Duodenal mucosa (tissue), 2 donors: ENCODE measurements at regions not wholly inside any gene's neighbourhood (a gene's known extent, or its start where the extent isn't known, plus 50 kb on each side); places are given as distances from the start of the nearest gene placed in this dataset.
"Not testable (repeated sequence)": the region's sequence is repeated elsewhere in the genome, so short reads cannot be mapped to it uniquely, and the experiment has no call there.

Experiments
- H3K27ac ChIP-seq: one replicate; pipeline ENCODE4 v1.7.0; 2013; ENCODE audit warnings: low read depth, low read length
- H3K27me3 ChIP-seq, 2 donors: one replicate each; pipeline ENCODE4 v1.7.0; 2013; ENCODE audit warnings: low read length in 2 of 2, control low read depth in 1 of 2; ENCODE audit not compliant: insufficient read depth in 2 of 2, control insufficient read depth in 1 of 2
- H3K36me3 ChIP-seq, 2 donors: one replicate each; pipeline ENCODE4 v1.7.0; 2013; ENCODE audit warnings: low read length in 2 of 2, control low read depth in 1 of 2; ENCODE audit not compliant: insufficient read depth in 2 of 2, control insufficient read depth in 1 of 2
- H3K4me1 ChIP-seq, 2 donors: one replicate each; pipeline ENCODE4 v1.7.0; 2013; ENCODE audit warnings: low read length in 2 of 2, control low read depth in 1 of 2; ENCODE audit not compliant: insufficient read depth in 2 of 2, control insufficient read depth in 1 of 2
- H3K4me3 ChIP-seq, 2 donors: one replicate each; pipeline ENCODE4 v1.7.0; 2013; ENCODE audit warnings: low read length in 2 of 2, low read depth in 1 of 2
- H3K9ac ChIP-seq, 2 donors: one replicate each; pipeline ENCODE4 v1.7.0; 2013; ENCODE audit warnings: low read length in 2 of 2, low read depth in 1 of 2
- H3K9me3 ChIP-seq, 2 donors: one replicate each; pipeline ENCODE4 v1.7.0; 2013; ENCODE audit warnings: low read length in 2 of 2, control low read depth in 1 of 2; ENCODE audit not compliant: control insufficient read depth in 1 of 2

DNA sequence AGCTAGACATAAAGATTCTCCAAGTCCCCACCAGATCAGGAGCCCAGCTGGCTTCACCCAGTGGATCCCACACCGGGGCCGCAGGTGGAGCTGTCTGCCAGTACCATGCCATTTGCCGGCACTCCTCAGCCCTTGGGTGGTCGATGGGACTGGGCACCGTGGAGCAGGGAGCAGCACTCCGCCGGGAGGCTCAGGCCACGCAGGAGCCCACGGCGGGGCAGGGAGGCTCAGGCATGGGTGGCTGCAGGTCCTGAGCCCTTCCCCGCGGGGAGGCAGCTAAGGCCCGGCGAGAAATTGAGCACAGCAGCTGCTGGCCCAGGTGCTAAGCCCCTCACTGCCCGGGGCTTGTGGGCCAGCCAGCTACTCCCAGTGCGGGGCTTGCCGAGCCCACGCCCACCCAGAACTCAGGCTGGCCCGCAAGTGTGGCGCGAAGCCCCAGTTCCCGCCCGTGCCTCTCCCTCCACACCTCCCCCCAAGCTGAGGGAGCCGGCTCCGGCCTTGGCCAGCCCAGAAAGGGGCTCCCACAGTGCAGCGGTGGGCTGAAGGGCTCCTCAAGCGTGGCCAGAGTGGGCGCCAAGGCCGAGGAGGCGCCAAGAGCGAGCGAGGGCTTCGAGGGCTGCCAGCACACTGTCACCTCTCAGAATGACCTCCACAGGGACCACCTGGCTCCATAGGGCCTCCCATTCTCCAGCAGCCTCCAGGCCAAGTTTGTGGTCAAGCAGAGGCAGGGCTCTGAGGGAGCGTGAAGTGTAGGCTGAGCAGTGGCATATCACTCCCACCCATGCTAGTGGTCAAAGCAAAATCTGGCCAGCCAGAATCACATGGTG is 93.5 kb downstream of the PLXNA1 start:
- H3K4me1 ChIP-seq, H3K4me3 ChIP-seq: not testable (repeated sequence)

DNA sequence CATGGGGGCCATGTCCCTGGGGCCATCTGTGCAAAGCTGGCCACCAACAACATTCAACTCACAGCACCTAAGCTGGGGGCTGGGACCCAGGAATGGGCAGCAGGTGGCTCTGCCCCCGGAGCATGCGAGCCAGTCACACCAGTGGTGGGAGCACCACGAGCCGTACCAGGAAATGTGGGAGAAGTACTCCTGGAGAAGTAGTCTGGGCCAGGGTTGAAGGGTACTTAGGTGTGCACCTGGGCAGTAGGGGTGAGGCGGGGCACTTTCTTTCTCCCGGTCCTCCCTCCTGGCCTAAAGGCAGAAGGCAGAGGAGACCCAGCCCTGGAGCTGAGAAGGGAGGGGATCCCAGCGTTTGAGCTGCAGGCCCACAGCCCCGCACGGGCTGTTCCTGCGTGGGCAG is 94.2 kb downstream of the PLXNA1 start:
- Histone ChIP-seq H3K9me3 (no peaks in the 10 kb centered on the region), H3K9ac (no peak overlapping the region), H3K4me3 (no peak overlapping the region), H3K27ac (no peak overlapping the region), H3K27me3 (peaks cover 0 to 3% of the 10 kb centered on the region in 2 donors), H3K36me3 (no peaks in the 10 kb centered on the region), H3K4me1 (no peaks in the 10 kb centered on the region)

More for the DNA sequence above, 93.5 kb downstream of the PLXNA1 start:
- H3K9ac ChIP-seq, H3K27me3 ChIP-seq, H3K9me3 ChIP-seq, H3K36me3 ChIP-seq, H3K27ac ChIP-seq: not testable (repeated sequence)

DNA sequence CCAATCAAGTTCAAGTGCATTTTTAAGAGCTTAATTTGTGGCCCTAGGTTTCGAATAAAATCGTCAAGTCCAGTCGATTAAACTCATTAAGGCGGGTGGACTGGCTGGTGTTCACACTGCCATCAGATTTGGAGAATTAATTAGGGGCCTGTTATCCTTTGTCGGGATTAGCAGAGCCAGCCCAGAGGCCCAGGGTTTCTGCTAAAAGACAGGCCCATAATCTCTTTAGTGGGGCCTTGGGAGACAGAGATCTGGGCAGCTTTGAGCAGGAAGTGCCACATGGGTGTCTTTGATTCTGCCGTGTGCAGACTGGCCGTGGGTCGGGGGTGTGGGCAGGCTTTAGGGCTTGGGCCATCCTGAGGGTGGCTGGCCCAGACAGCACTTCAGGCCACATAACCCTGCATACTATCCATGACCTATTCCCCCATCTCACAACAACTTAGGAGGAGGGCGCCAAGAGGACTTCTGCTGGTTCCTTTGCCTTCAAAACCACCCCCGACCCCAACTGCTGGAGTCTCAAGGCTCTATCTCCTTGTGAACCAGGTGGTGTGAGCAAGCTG is 94.7 kb downstream of the PLXNA1 start:
- no peak overlapping the region for H3K27ac ChIP-seq
- H3K36me3 ChIP-seq, result no peaks in the 10 kb centered on the region
- H3K4me1 ChIP-seq, result no peaks in the 10 kb centered on the region
- H3K9me3 ChIP-seq, result no peaks in the 10 kb centered on the region
- H3K9ac ChIP-seq, result no peak overlapping the region
- H3K27me3 ChIP-seq, result peaks cover 0 to 3% of the 10 kb centered on the region in 2 donors
- no peak overlapping the region for H3K4me3 ChIP-seq

DNA sequence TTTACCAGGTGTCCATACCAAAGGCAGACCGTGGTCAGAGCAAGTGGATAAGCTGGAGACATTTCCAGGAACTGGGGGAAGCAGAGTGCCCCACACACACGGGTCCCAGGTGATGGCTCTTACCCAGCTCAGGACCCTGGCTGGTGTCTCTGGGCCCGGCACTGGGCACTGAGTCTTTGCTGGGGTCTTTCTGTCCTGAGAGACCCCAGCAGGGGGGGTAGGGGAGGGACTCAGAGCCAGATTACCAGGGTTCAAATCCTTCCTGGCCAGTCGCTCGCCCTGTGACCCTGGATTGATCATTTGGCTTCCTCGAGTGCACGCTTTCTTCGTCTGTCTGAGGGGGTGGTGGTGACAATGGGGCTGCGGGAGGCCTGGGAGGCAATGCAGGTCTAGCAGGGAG is 95.7 kb downstream of the PLXNA1 start:
- no peak overlapping the region for H3K4me3 ChIP-seq
- no peaks in the 10 kb centered on the region for H3K9me3 ChIP-seq
- H3K4me1 ChIP-seq, result no peaks in the 10 kb centered on the region
- no peaks in the 10 kb centered on the region for H3K36me3 ChIP-seq
- no peak overlapping the region for H3K27ac ChIP-seq
- H3K27me3 ChIP-seq, result peaks cover 0 to 3% of the 10 kb centered on the region in 2 donors
- H3K9ac ChIP-seq, result no peak overlapping the region

DNA sequence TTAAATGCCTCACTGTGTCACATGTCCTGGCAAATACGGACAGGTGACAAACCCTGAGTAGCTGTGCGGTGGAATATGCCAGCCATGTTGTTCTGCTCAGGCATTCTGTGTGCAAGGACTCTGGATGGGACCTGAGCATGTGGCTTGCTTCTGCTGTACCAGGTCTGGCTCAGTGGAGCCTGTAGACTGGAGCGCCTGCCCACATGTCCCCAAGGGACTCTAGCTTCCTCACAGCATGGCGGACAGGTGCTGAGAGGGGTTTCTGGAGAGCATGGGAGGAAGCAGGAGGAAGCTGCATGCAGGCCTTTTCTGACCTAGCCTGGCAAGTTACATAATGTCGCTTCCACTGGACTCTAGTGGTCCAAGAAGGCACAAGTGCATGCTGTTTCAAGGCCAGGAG is 96.3 kb downstream of the PLXNA1 start:
- no peak overlapping the region for H3K9ac ChIP-seq
- no peaks in the 10 kb centered on the region for H3K9me3 ChIP-seq
- no peaks in the 10 kb centered on the region for H3K36me3 ChIP-seq
- H3K4me1 ChIP-seq, result no peaks in the 10 kb centered on the region
- peaks cover 0 to 3% of the 10 kb centered on the region in 2 donors for H3K27me3 ChIP-seq
- no peak overlapping the region for H3K4me3 ChIP-seq
- H3K27ac ChIP-seq, result no peak overlapping the region

DNA sequence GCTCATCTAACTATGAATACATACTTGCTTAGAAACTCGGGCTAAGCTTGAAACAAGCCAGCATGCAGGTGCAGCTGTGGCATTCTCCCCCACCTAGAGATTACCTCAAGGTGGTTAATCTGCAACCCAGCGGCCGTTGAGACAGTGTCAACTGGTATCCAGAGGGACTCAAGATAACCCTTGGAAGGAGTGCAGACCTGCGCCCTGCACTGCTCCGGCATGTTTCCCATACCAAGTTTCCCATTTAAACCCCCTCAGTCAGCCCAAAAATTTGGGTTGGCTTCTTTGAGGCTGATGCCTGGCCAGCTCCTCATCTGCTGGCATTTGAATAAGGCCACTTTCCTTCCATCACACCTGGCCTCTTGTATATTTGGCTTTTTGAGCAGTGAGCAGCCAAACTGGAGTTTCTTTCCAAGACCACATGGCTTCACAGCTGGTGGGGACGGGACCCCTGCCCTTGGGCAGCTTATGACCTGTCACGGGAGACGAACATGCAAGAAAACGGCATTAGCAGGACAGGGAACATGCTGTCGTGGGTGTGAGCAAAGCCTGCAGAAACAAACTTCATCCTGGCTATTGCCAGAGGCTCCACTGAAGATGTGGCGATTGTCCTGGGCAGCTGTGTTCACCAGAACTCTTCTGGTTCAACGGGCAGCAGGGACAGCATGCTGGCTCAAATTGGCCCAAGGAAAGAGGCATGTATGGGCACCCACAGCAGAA is 98.2 kb downstream of the PLXNA1 start:
- Histone ChIP-seq H3K4me1 (no peaks in the 10 kb centered on the region), H3K9ac (no peak overlapping the region), H3K4me3 (no peak overlapping the region), H3K27ac (no peak overlapping the region), H3K36me3 (no peaks in the 10 kb centered on the region), H3K27me3 (peaks cover 0 to 3% of the 10 kb centered on the region in 2 donors), H3K9me3 (no peaks in the 10 kb centered on the region)

DNA sequence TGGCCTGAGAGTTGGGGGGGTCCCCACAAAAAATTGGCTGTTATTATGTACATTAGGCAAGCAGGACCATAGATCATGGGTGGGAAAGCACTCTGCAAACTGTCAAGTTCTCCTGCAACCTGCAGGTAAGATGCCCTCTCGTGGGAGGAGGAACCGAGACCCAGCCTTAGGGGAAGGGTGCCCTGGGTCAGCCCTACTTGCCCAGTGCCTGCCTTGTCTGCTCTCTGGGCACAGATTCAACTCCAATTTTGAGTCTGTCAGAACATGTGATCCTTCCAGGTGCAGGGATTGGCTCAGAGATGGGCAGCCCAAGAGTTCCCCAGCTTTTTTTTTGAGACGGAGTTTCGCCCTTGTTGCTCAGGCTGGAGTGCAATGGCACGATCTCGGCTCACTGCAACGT is 99.2 kb downstream of the PLXNA1 start:
- H3K4me3 ChIP-seq, result no peak overlapping the region
- H3K9ac ChIP-seq, result no peak overlapping the region
- H3K36me3 ChIP-seq, result no peaks in the 10 kb centered on the region
- no peaks in the 10 kb centered on the region for H3K9me3 ChIP-seq
- H3K27ac ChIP-seq, result no peak overlapping the region
- H3K27me3 ChIP-seq, result peaks cover 0 to 3% of the 10 kb centered on the region in 2 donors
- no peaks in the 10 kb centered on the region for H3K4me1 ChIP-seq

DNA sequence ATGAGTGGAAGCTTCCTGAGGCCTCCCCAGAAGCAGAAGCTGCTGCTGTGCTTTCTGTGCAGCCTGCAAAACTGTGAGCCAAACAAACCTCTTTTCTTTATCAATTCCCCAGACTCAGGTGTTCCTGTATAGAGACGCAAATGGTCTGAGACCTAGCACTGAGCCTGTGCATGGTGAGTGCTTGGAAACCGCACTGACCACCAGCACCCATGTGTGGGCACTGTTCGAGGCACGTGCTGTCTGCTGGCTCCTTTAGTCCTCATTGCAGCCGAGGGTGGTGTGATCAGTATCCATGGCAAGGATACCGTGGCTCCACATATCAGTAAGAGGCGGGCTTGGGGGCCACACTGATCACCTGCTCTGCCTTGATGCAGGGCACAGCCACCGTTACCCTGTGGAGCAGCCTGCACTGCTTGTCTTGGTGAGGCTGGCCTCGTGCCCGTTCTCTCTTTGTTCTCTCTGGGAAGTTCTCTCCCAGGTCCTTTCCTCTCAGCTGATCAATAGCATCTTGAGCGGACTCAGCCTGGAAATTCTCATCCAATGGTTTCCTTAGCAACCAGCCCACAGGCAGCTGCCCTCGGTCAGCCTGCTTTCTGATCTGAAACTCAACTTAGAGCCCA is 101.0 kb downstream of the PLXNA1 start:
- H3K9me3 ChIP-seq, result no peaks in the 10 kb centered on the region
- peaks cover 0 to 3% of the 10 kb centered on the region in 2 donors for H3K27me3 ChIP-seq
- H3K4me1 ChIP-seq, result no peaks in the 10 kb centered on the region

DNA sequence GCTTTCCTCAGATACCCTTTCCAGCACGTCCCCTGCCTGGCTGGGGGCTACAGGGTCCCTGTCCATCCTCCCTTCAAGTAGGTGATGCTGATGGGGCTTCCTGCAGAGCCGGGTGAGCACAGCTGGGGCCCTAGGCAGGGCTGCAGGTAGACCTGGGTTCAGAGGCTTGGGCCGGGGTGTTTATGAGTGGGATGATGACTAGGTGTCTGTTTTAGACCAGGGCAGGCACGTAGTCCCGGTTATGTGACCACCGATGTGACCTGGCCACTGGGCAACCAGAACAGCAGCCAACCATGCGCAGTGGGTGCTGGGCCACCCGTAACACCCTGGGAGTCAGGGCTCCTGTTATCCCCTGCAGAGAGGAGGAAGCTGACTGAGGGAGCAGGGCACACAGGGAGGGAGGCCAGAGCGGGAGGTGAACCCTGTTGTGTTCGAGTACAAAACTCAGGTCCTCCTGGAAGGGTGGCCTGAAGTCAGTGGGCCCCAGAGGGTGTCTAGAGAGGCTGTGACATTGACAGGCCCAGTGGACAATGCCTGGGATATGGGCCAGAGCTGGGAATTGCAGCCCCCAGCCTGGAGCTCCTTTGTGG is 101.6 kb downstream of the PLXNA1 start:
- Histone ChIP-seq H3K36me3 (no peaks in the 10 kb centered on the region), H3K4me3 (no peak overlapping the region), H3K4me1 (no peaks in the 10 kb centered on the region), H3K9me3 (no peaks in the 10 kb centered on the region), H3K9ac (no peak overlapping the region), H3K27ac (no peak overlapping the region), H3K27me3 (peaks cover 0 to under 1% of the 10 kb centered on the region in 2 donors)

More for the DNA sequence above, 101.0 kb downstream of the PLXNA1 start:
- H3K27ac ChIP-seq, result no peak overlapping the region
- no peaks in the 10 kb centered on the region for H3K36me3 ChIP-seq
- H3K9ac ChIP-seq, result no peak overlapping the region
- no peak overlapping the region for H3K4me3 ChIP-seq
